ENCODE measurements at regions not wholly inside any gene's neighbourhood (a gene's known extent, or its start where the extent isn't known, plus 50 kb on each side); places are given as distances from the start of the nearest gene placed in this dataset.
A peak's percentile ranks its signal among the peaks of the same experiment; 100 is the strongest.

- no peak for DNase-seq
- Mint-ChIP-seq H3K4me1 (no peaks in the 10 kb centered on the region), H3K27me3 (ENCODE audit: low read depth in 3 of 3) (peaks cover 4 to 18% (median 14%) of the 10 kb centered on the region in 3 donors), H3K9me3 (peaks cover 8 to 19% (median 16%) of the 10 kb centered on the region in 6 donors), H3K27ac (no peak overlapping the region), H3K36me3 (no peaks in the 10 kb centered on the region), H3K4me3 (no peak overlapping the region)
Measured at GRCh38 chr19:32208060-32208459, 137.3 kb upstream of the ZNF507 start.

GRCh38 chr19:32219392-32219791 lies 126.0 kb upstream of the ZNF507 start:
- H3K27ac Mint-ChIP-seq: no peak overlapping the region
- H3K9me3 Mint-ChIP-seq: no peaks in the 10 kb centered on the region
- peaks cover 6 to 9% (median 8%) of the 10 kb centered on the region in 3 donors for H3K27me3 Mint-ChIP-seq (ENCODE audit: low read depth in 3 of 3)
- H3K36me3 Mint-ChIP-seq: no peaks in the 10 kb centered on the region
- H3K4me1 Mint-ChIP-seq: peaks cover 0 to 2% of the 10 kb centered on the region in 2 donors
- DNase-seq: no peak
- no peak overlapping the region for H3K4me3 Mint-ChIP-seq

GRCh38 chr19:32219881-32220472 lies 125.4 kb upstream of the ZNF507 start:
- H3K27me3 Mint-ChIP-seq (ENCODE audit: low read depth in 3 of 3): peaks cover 6 to 12% (median 10%) of the 10 kb centered on the region in 3 donors
- H3K4me3 Mint-ChIP-seq: no peak overlapping the region
- H3K27ac Mint-ChIP-seq: no peak overlapping the region
- no peaks in the 10 kb centered on the region for H3K36me3 Mint-ChIP-seq
- no peak for DNase-seq
- peaks cover 4 to 8% of the 10 kb centered on the region in 2 donors for H3K4me1 Mint-ChIP-seq
- no peaks in the 10 kb centered on the region for H3K9me3 Mint-ChIP-seq

GRCh38 chr19:32220951-32221350 lies 124.5 kb upstream of the ZNF507 start:
- no peak for DNase-seq
- Mint-ChIP-seq H3K36me3 (no peaks in the 10 kb centered on the region), H3K27me3 (ENCODE audit: low read depth in 3 of 3) (peaks cover 8 to 15% (median 12%) of the 10 kb centered on the region in 3 donors), H3K4me3 (no peak overlapping the region), H3K9me3 (no peaks in the 10 kb centered on the region), H3K27ac (no peak overlapping the region), H3K4me1 (peaks cover 4 to 9% of the 10 kb centered on the region in 2 donors)

GRCh38 chr19:32222556-32222955 lies 122.9 kb upstream of the ZNF507 start:
- Mint-ChIP-seq H3K4me3 (no peak overlapping the region), H3K4me1 (peaks cover 4 to 9% of the 10 kb centered on the region in 2 donors), H3K36me3 (no peaks in the 10 kb centered on the region), H3K9me3 (no peaks in the 10 kb centered on the region), H3K27ac (no peak overlapping the region), H3K27me3 (ENCODE audit: low read depth in 3 of 3) (peaks cover 7 to 15% (median 10%) of the 10 kb centered on the region in 3 donors)
- no peak for DNase-seq

GRCh38 chr19:32223106-32223505 lies 122.3 kb upstream of the ZNF507 start:
- peaks cover 4 to 9% of the 10 kb centered on the region in 2 donors for H3K4me1 Mint-ChIP-seq
- no peaks in the 10 kb centered on the region for H3K36me3 Mint-ChIP-seq
- H3K27me3 Mint-ChIP-seq (ENCODE audit: low read depth in 3 of 3): peaks cover 7 to 15% (median 10%) of the 10 kb centered on the region in 3 donors
- H3K4me3 Mint-ChIP-seq: peak overlapping the region in 4 of 5 donors; percentile 1 to 65 (median 32)
- no peaks in the 10 kb centered on the region for H3K9me3 Mint-ChIP-seq
- H3K27ac Mint-ChIP-seq: no peak overlapping the region
- DNase-seq: no peak

GRCh38 chr19:32223595-32224370 lies 121.6 kb upstream of the ZNF507 start:
- no peak for DNase-seq
- peaks cover 4 to 9% of the 10 kb centered on the region in 2 donors for H3K4me1 Mint-ChIP-seq
- H3K36me3 Mint-ChIP-seq: no peaks in the 10 kb centered on the region
- H3K4me3 Mint-ChIP-seq: peak overlapping the region in 1 of 5 donors; percentile 65
- H3K27me3 Mint-ChIP-seq (ENCODE audit: low read depth in 3 of 3): peaks cover 9 to 15% (median 10%) of the 10 kb centered on the region in 3 donors
- H3K9me3 Mint-ChIP-seq: no peaks in the 10 kb centered on the region
- no peak overlapping the region for H3K27ac Mint-ChIP-seq

- peaks cover 6 to 15% (median 9%) of the 10 kb centered on the region in 3 donors for H3K27me3 Mint-ChIP-seq (ENCODE audit: low read depth in 3 of 3)
- peaks cover 4 to 9% of the 10 kb centered on the region in 2 donors for H3K4me1 Mint-ChIP-seq
- DNase-seq: peak; percentile 43 to 60 (median 52)
- no peak overlapping the region for H3K27ac Mint-ChIP-seq
- peak overlapping the region; percentile 55 to 85 (median 80) for H3K4me3 Mint-ChIP-seq
- H3K36me3 Mint-ChIP-seq: no peaks in the 10 kb centered on the region
- H3K9me3 Mint-ChIP-seq: no peaks in the 10 kb centered on the region
Measured at GRCh38 chr19:32224371-32225244, 120.8 kb upstream of the ZNF507 start.

- H3K36me3 Mint-ChIP-seq: no peaks in the 10 kb centered on the region
- H3K27me3 Mint-ChIP-seq (ENCODE audit: low read depth in 3 of 3): peaks cover 4 to 15% (median 5%) of the 10 kb centered on the region in 3 donors
- H3K9me3 Mint-ChIP-seq: no peaks in the 10 kb centered on the region
- no peak overlapping the region for H3K27ac Mint-ChIP-seq
- no peak overlapping the region for H3K4me3 Mint-ChIP-seq
- peaks cover 4 to 9% of the 10 kb centered on the region in 2 donors for H3K4me1 Mint-ChIP-seq
- no peak for DNase-seq
Measured at GRCh38 chr19:32227561-32228165, 117.7 kb upstream of the ZNF507 start.

- no peaks in the 10 kb centered on the region for H3K36me3 Mint-ChIP-seq
- H3K27me3 Mint-ChIP-seq (ENCODE audit: low read depth in 3 of 3): peaks cover 3 to 7% (median 4%) of the 10 kb centered on the region in 3 donors
- H3K4me3 Mint-ChIP-seq: no peak overlapping the region
- no peak for DNase-seq
- H3K4me1 Mint-ChIP-seq: no peaks in the 10 kb centered on the region
- no peak overlapping the region for H3K27ac Mint-ChIP-seq
- no peaks in the 10 kb centered on the region for H3K9me3 Mint-ChIP-seq
Measured at GRCh38 chr19:32230441-32230840, 115.0 kb upstream of the ZNF507 start.

GRCh38 chr19:32231020-32231419 lies 114.4 kb upstream of the ZNF507 start:
- no peaks in the 10 kb centered on the region for H3K4me1 Mint-ChIP-seq

GRCh38 chr19:32231691-32232090 lies 113.7 kb upstream of the ZNF507 start:
- H3K9me3 Mint-ChIP-seq: no peaks in the 10 kb centered on the region
- no peaks in the 10 kb centered on the region for H3K4me1 Mint-ChIP-seq
- no peaks in the 10 kb centered on the region for H3K36me3 Mint-ChIP-seq
- no peak overlapping the region for H3K4me3 Mint-ChIP-seq
- DNase-seq: no peak
- no peak overlapping the region for H3K27ac Mint-ChIP-seq
- H3K27me3 Mint-ChIP-seq (ENCODE audit: low read depth in 3 of 3): peaks cover 2 to 7% (median 3%) of the 10 kb centered on the region in 3 donors

More at GRCh38 chr19:32231020-32231419, 114.4 kb upstream of the ZNF507 start:
- no peak for DNase-seq
- peaks cover 2 to 7% (median 3%) of the 10 kb centered on the region in 3 donors for H3K27me3 Mint-ChIP-seq (ENCODE audit: low read depth in 3 of 3)
- H3K9me3 Mint-ChIP-seq: no peaks in the 10 kb centered on the region
- H3K36me3 Mint-ChIP-seq: no peaks in the 10 kb centered on the region
- H3K27ac Mint-ChIP-seq: no peak overlapping the region
- no peak overlapping the region for H3K4me3 Mint-ChIP-seq

GRCh38 chr19:32232449-32232848 lies 113.0 kb upstream of the ZNF507 start:
- H3K4me3 Mint-ChIP-seq: no peak overlapping the region
- peaks cover 2 to 7% (median 3%) of the 10 kb centered on the region in 3 donors for H3K27me3 Mint-ChIP-seq (ENCODE audit: low read depth in 3 of 3)
- no peak for DNase-seq
- H3K9me3 Mint-ChIP-seq: no peaks in the 10 kb centered on the region
- H3K36me3 Mint-ChIP-seq: no peaks in the 10 kb centered on the region
- no peaks in the 10 kb centered on the region for H3K4me1 Mint-ChIP-seq
- no peak overlapping the region for H3K27ac Mint-ChIP-seq
